ENCODE measurements at regions not wholly inside any gene's neighbourhood (a gene's known extent, or its start where the extent isn't known, plus 50 kb on each side); places are given as distances from the start of the nearest gene placed in this dataset.

GRCh38 chr10:2340831-2341647 is 603.7 kb upstream of the ADARB2 start:
- H3K4me3 Mint-ChIP-seq: no peak overlapping the region
- peaks cover 10% of the 10 kb centered on the region for H3K9me3 Mint-ChIP-seq
- no peaks in the 10 kb centered on the region for H3K36me3 Mint-ChIP-seq
- ChIA-PET POLR2A (interaction anchor here (0.6 kb wide), 1 partner anchor 30 kb away, joined by 4 read pairs; no protein-coding TSS in a partner anchor), CTCF (interaction anchor here (0.7 kb wide), 1 partner anchor 196 kb away, joined by 4 read pairs; no protein-coding TSS in a partner anchor)
- TF ChIP-seq ZNF138 (CRISPR knock-in tag; conservative IDR thresholded peaks at IDR 0.05): no peak
- no peak for TF ChIP-seq NFE2L1 (CRISPR knock-in tag; IDR thresholded peaks at IDR 0.05)
- TF ChIP-seq NFATC4 (CRISPR knock-in tag; IDR thresholded peaks at IDR 0.05): no peak
- no peak for TF ChIP-seq HMGA2 (CRISPR knock-in tag; IDR thresholded peaks at IDR 0.05)
- TF ChIP-seq, protein P1, sequence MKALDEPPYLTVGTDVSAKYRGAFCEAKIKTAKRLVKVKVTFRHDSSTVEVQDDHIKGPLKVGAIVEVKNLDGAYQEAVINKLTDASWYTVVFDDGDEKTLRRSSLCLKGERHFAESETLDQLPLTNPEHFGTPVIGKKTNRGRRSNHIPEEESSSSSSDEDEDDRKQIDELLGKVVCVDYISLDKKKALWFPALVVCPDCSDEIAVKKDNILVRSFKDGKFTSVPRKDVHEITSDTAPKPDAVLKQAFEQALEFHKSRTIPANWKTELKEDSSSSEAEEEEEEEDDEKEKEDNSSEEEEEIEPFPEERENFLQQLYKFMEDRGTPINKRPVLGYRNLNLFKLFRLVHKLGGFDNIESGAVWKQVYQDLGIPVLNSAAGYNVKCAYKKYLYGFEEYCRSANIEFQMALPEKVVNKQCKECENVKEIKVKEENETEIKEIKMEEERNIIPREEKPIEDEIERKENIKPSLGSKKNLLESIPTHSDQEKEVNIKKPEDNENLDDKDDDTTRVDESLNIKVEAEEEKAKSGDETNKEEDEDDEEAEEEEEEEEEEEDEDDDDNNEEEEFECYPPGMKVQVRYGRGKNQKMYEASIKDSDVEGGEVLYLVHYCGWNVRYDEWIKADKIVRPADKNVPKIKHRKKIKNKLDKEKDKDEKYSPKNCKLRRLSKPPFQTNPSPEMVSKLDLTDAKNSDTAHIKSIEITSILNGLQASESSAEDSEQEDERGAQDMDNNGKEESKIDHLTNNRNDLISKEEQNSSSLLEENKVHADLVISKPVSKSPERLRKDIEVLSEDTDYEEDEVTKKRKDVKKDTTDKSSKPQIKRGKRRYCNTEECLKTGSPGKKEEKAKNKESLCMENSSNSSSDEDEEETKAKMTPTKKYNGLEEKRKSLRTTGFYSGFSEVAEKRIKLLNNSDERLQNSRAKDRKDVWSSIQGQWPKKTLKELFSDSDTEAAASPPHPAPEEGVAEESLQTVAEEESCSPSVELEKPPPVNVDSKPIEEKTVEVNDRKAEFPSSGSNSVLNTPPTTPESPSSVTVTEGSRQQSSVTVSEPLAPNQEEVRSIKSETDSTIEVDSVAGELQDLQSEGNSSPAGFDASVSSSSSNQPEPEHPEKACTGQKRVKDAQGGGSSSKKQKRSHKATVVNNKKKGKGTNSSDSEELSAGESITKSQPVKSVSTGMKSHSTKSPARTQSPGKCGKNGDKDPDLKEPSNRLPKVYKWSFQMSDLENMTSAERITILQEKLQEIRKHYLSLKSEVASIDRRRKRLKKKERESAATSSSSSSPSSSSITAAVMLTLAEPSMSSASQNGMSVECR (CRISPR knock-in tag; IDR thresholded peaks at IDR 0.05; ENCODE audit: borderline replicate concordance): no peak
- TF ChIP-seq ZNF416 (CRISPR knock-in tag; IDR thresholded peaks at IDR 0.05): no peak
- no peak for TF ChIP-seq MYBL2 (CRISPR knock-in tag; IDR thresholded peaks at IDR 0.05)
- TF ChIP-seq AFF4 (CRISPR knock-in tag; IDR thresholded peaks at IDR 0.05; ENCODE audit: borderline replicate concordance): no peak
- TF ChIP-seq, protein P2, sequence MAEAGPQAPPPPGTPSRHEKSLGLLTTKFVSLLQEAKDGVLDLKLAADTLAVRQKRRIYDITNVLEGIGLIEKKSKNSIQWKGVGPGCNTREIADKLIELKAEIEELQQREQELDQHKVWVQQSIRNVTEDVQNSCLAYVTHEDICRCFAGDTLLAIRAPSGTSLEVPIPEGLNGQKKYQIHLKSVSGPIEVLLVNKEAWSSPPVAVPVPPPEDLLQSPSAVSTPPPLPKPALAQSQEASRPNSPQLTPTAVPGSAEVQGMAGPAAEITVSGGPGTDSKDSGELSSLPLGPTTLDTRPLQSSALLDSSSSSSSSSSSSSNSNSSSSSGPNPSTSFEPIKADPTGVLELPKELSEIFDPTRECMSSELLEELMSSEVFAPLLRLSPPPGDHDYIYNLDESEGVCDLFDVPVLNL (CRISPR knock-in tag; IDR thresholded peaks at IDR 0.05; ENCODE audit: borderline replicate concordance, low read depth): no peak
- no peak for TF ChIP-seq GTF2I (CRISPR knock-in tag; conservative IDR thresholded peaks at IDR 0.05)
- no peak for TF ChIP-seq ZBTB43 (CRISPR knock-in tag; IDR thresholded peaks at IDR 0.05)
- TF ChIP-seq SP1 (CRISPR knock-in tag; conservative IDR thresholded peaks at IDR 0.05): no peak
- TF ChIP-seq ERG (CRISPR knock-in tag; IDR thresholded peaks at IDR 0.05): no peak
- H3K27ac Mint-ChIP-seq: no peak overlapping the region
- no peaks in the 10 kb centered on the region for H3K4me1 Mint-ChIP-seq
- no peak for DNase-seq (ENCODE audit: low spot score)
- ATAC-seq: no peak
- no peaks in the 10 kb centered on the region for H3K27me3 Mint-ChIP-seq (ENCODE audit: low read depth)
